ENCODE measurements at regions not wholly inside any gene's neighbourhood (a gene's known extent, or its start where the extent isn't known, plus 50 kb on each side); places are given as distances from the start of the nearest gene placed in this dataset.

DNA sequence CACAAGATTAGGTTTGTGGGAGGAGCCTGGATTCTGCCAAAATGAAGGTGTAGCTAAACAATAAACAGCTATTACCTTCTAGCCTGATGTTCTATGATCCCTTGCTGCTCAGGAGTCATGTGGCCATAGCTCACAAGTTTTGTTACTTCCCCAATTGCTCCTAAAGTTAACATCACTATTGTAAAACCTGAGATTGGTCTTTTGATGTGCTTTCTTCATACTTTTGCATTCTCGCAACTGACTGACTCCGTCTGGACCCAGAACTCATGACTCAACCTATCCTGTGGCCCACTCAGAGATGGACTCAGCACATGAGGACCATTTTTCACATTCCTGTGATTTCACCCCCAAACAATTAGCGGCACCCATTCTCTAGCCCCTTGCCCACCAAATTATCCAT lies 69.1 kb downstream of the PTGS2 start:
- TF ChIP-seq, protein P1, sequence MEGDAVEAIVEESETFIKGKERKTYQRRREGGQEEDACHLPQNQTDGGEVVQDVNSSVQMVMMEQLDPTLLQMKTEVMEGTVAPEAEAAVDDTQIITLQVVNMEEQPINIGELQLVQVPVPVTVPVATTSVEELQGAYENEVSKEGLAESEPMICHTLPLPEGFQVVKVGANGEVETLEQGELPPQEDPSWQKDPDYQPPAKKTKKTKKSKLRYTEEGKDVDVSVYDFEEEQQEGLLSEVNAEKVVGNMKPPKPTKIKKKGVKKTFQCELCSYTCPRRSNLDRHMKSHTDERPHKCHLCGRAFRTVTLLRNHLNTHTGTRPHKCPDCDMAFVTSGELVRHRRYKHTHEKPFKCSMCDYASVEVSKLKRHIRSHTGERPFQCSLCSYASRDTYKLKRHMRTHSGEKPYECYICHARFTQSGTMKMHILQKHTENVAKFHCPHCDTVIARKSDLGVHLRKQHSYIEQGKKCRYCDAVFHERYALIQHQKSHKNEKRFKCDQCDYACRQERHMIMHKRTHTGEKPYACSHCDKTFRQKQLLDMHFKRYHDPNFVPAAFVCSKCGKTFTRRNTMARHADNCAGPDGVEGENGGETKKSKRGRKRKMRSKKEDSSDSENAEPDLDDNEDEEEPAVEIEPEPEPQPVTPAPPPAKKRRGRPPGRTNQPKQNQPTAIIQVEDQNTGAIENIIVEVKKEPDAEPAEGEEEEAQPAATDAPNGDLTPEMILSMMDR (IDR thresholded peaks at IDR 0.05; ENCODE audit: unreplicated experiment) = no peak
- peaks cover 5% of the 10 kb centered on the region for H3K4me1 Mint-ChIP-seq
- H3K36me3 Mint-ChIP-seq = no peaks in the 10 kb centered on the region
- H3K4me3 Mint-ChIP-seq = no peak overlapping the region
- H3K27ac Mint-ChIP-seq = no peak overlapping the region
- H3K27me3 Mint-ChIP-seq (ENCODE audit: low read depth) = no peaks in the 10 kb centered on the region
- no peak for DNase-seq (ENCODE audit: low spot score in 2 of 2, unreplicated experiment in 2 of 2)
- no peaks in the 10 kb centered on the region for H3K9me3 Mint-ChIP-seq

DNA sequence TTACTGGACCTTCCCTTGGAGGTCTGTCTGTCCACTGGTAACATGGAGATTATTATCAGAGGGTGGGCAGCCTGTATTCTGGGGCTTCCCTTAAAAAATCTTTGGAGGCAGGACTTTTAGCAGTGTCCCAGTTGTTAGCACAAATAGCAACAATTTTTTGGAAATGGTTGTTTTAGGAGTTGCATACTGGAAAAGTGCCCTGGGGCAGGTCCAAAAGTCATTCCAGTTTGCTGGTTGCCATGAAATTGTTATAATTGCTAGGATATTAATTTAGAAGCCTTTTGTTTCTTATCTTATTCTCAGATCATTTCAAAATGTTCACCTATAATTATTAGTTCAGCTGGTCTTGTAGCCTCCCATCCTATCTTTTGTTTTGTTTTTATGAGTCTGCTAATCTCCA lies 71.0 kb downstream of the PTGS2 start:
- Mint-ChIP-seq H3K27me3 (ENCODE audit: low read depth) (no peaks in the 10 kb centered on the region), H3K36me3 (no peaks in the 10 kb centered on the region), H3K27ac (no peak overlapping the region), H3K4me3 (no peak overlapping the region), H3K4me1 (peaks cover 5% of the 10 kb centered on the region), H3K9me3 (peaks cover 15% of the 10 kb centered on the region)
- no peak for DNase-seq (ENCODE audit: low spot score in 2 of 2, unreplicated experiment in 2 of 2)
- TF ChIP-seq, protein P1 (IDR thresholded peaks at IDR 0.05; ENCODE audit: unreplicated experiment) = no peak

DNA sequence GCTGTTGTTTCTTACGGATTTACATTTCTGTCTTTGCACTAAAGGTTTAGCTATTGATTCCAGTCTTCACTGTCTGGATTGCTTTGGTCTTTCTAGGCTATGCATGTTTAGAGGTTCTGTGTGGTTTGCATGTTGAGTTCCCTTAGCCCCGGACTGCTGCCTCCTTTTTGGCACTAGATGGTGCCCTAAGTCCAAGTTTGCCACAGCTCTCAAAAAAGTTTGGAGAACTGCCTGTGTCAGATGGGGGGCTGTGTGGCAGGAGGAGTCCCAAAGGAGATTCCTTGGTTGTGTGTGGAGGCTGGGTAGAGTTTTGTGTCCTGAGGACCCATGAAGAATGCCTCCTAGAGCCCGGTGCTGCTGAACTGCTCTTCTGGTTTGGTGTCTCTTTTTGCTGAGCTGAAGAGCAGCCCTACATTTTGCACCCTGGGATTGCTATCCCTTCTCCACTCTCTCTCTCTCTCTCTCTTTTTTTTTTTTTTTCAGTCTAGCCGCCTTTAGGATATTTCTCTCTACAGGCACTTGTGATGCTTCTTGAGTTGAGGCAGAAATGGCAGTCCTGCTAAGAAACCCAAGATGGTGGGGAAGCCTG lies 74.4 kb downstream of the PTGS2 start:
- H3K4me1 Mint-ChIP-seq = peaks cover 5% of the 10 kb centered on the region

DNA sequence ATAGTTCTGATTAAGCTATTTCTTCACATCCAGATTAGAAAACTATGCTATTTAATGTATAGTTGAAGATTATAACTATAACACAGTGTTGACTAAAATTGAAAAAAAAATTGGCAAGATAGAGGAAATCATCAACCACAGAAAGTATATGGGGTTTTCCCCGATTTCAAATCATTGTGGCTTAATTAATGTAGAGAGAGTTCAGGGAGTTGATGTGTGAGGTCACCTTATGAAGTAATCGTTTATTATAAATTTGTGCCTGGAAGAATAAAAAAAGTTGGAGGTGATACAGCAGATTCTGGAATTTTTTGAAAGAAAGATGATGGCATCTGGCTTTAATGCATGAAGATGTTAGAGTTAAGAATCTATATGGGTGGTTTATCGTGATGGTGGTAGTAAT lies 84.3 kb downstream of the PTGS2 start:
- Mint-ChIP-seq H3K27ac (no peak overlapping the region), H3K27me3 (ENCODE audit: low read depth) (no peaks in the 10 kb centered on the region), H3K4me1 (no peaks in the 10 kb centered on the region), H3K36me3 (no peaks in the 10 kb centered on the region), H3K9me3 (peaks cover 60% of the 10 kb centered on the region), H3K4me3 (no peak overlapping the region)
- DNase-seq (ENCODE audit: low spot score in 2 of 2, unreplicated experiment in 2 of 2) = no peak
- TF ChIP-seq, protein P1 (IDR thresholded peaks at IDR 0.05; ENCODE audit: unreplicated experiment) = no peak

More for the DNA sequence above, 74.4 kb downstream of the PTGS2 start:
- Mint-ChIP-seq H3K36me3 (peaks cover 5% of the 10 kb centered on the region), H3K9me3 (peaks cover 34% of the 10 kb centered on the region), H3K27ac (no peak overlapping the region), H3K27me3 (ENCODE audit: low read depth) (no peaks in the 10 kb centered on the region), H3K4me3 (no peak overlapping the region)
- peak in 1 of 2 experiments; percentile 41 for DNase-seq (ENCODE audit: low spot score in 2 of 2, unreplicated experiment in 2 of 2)
- TF ChIP-seq, protein P1 (IDR thresholded peaks at IDR 0.05; ENCODE audit: unreplicated experiment) = no peak

DNA sequence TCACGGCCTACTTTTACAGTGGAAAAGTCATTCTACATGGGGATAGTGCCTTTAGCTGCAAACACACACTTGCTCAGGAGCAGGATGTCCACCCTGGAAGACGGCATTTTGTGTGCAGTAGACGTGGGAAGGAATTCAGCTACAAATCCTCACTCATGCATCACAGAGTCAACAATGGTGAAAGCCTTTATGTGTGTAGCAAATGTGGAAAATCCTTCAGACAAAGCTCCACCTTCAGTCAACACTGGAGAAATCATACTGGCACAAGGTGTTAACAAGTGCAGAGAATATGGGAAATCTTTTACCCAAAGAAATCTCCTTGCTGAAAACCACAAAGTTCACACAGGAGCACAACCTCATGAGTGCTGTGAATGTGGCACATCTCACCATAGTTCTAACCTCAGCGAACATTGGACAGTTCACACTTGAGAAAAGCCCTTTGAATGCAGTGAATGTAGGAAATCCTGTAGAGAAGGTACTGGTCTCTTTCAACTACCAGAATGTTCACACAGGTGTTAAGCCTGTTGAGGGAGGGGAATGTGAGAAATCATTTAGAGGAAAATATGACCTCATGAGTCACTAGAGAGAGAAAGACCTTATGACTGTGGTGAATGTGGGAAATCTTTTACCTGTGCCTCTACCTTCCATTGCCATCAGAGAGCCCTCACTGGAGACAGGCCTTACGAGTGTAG lies 101.8 kb downstream of the PTGS2 start:
- Mint-ChIP-seq H3K4me1 (peaks cover 11% of the 10 kb centered on the region), H3K27me3 (ENCODE audit: low read depth) (no peaks in the 10 kb centered on the region), H3K36me3 (no peaks in the 10 kb centered on the region), H3K27ac (no peak overlapping the region), H3K4me3 (no peak overlapping the region), H3K9me3 (peaks cover 13% of the 10 kb centered on the region)
- TF ChIP-seq, protein P1 (IDR thresholded peaks at IDR 0.05; ENCODE audit: unreplicated experiment) = no peak
- DNase-seq (ENCODE audit: low spot score in 2 of 2, unreplicated experiment in 2 of 2) = no peak
